ENCODE measurements at regions not wholly inside any gene's neighbourhood (a gene's known extent, or its start where the extent isn't known, plus 50 kb on each side); places are given as distances from the start of the nearest gene placed in this dataset.
A peak's percentile ranks its signal among the peaks of the same experiment; 100 is the strongest.

DNA sequence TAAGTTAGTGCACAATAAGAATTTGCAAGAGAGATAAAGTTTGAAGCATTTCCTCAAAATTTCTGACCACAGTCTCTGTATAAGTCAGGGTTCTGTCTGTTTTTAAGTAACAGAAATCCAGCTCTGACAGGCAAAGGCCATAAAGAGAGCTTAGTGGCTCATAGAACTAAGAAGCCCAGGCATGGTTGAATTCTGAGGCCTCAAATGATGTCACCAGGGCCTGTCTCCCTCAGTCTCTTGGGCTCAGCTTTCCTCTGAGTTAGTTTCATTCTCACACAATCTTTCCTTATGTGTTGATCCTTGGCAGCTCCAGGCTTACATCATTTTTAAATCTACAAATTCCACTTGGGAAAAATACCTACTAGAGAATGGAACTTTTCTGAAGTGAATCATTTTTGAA, 173.4 kb upstream of the ATP2B1 start:
- DNase-seq (ENCODE audit: low read depth) = peak; percentile 44
- H3K4me3 ChIP-seq (replicated peaks; ENCODE audit: low read depth, low read length) = no peak overlapping the region
- TF ChIP-seq, protein P1, sequence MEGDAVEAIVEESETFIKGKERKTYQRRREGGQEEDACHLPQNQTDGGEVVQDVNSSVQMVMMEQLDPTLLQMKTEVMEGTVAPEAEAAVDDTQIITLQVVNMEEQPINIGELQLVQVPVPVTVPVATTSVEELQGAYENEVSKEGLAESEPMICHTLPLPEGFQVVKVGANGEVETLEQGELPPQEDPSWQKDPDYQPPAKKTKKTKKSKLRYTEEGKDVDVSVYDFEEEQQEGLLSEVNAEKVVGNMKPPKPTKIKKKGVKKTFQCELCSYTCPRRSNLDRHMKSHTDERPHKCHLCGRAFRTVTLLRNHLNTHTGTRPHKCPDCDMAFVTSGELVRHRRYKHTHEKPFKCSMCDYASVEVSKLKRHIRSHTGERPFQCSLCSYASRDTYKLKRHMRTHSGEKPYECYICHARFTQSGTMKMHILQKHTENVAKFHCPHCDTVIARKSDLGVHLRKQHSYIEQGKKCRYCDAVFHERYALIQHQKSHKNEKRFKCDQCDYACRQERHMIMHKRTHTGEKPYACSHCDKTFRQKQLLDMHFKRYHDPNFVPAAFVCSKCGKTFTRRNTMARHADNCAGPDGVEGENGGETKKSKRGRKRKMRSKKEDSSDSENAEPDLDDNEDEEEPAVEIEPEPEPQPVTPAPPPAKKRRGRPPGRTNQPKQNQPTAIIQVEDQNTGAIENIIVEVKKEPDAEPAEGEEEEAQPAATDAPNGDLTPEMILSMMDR (IDR thresholded peaks at IDR 0.05; ENCODE audit: low read length, missing control alignments) = no peak

DNA sequence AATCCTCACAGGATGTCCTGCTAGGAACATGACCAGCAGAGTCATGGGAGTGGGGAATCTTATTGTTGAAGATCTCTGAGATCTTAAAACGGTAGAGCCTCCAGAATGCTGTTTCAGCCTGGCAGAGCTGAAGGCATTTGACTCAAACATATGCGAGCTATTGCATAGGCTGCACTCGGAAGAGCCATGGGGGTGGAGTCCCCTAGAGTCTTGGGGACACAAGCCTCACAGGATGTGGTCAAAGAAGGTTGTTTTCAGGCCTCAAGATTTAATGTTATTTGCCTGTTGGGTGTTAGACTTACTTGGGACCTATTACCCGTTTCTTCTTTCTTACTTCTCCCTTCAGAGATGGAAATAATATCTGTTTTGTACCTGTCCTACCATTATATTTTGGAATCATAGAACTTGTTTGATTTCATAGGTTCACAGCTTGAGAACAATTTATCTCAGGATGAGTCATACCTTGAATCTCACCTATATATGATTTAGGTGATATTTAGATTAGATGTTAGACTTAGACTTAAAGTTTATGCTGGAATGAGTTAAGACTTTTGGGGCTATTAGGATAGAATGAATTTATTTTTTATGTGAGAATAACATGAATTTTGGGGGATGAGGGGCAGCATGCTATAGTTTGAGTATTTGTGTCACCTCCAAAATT, 172.2 kb upstream of the ATP2B1 start:
- H3K4me3 ChIP-seq (replicated peaks; ENCODE audit: low read depth, low read length) = no peak overlapping the region
- DNase-seq (ENCODE audit: low read depth) = no peak
- TF ChIP-seq, protein P1 (IDR thresholded peaks at IDR 0.05; ENCODE audit: low read length, missing control alignments) = no peak

DNA sequence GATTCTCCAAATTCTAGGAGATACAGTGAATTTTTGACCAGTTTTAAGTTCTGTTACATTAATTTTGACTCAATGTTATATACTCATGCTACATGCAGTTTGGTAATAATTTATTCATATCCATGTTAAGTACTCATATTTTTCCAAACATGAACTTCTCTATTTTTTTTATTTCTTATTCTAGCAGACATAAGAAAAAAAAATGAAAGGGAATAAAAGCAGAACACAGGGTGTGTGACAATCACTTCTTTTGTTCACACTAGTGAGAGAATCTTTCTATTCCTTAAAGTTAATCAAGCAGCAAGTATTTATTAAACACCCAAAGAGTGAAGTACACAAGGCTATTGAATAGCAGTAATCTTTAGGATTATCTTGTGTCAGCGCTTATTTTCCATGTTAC, 171.1 kb upstream of the ATP2B1 start:
- no peak for DNase-seq (ENCODE audit: low read depth)
- H3K4me3 ChIP-seq (replicated peaks; ENCODE audit: low read depth, low read length) = no peak overlapping the region
- TF ChIP-seq, protein P1 (IDR thresholded peaks at IDR 0.05; ENCODE audit: low read length, missing control alignments) = no peak

DNA sequence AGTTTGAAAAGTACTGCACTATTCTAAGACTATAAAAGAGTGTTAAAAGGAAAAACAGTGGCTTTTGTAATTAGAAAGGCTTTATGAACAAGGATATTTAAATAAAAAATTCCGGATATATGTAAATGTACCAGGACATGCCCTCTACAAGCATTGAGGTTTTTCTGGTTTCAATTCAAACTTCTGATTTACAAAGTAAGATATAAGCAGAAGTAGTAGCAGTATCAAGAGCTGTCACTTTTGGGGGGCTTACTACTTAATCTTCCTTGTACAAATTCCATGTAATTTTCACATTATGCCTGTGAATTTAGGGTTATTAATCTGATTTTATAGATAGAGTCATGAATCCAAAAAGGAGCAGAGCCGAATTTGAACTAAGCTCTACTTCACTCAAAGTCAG, 170.3 kb upstream of the ATP2B1 start:
- H3K4me3 ChIP-seq (replicated peaks; ENCODE audit: low read depth, low read length) = no peak overlapping the region
- TF ChIP-seq, protein P1 (IDR thresholded peaks at IDR 0.05; ENCODE audit: low read length, missing control alignments) = no peak
- no peak for DNase-seq (ENCODE audit: low read depth)

DNA sequence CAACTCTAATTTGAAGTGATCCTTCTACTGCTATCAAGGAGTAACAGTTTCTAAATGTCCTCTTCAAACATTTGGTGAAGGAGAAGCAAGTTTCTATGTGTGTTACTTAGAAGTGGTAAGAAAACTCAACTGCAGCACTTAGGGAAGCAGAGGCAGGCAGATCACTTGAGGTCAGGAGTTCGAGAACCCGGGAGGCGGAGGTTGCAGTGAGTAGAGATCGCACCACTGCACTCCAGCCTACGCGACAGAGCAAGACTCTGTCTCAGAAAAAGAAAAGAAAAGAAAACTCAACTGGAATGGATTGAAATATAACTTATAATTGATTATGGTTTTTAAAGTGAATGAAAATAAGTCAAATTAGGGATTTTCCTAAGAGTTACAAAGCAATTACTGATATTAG, 169.7 kb upstream of the ATP2B1 start:
- no peak for DNase-seq (ENCODE audit: low read depth)
- TF ChIP-seq, protein P1 (IDR thresholded peaks at IDR 0.05; ENCODE audit: low read length, missing control alignments) = no peak
- H3K4me3 ChIP-seq (replicated peaks; ENCODE audit: low read depth, low read length) = no peak overlapping the region

DNA sequence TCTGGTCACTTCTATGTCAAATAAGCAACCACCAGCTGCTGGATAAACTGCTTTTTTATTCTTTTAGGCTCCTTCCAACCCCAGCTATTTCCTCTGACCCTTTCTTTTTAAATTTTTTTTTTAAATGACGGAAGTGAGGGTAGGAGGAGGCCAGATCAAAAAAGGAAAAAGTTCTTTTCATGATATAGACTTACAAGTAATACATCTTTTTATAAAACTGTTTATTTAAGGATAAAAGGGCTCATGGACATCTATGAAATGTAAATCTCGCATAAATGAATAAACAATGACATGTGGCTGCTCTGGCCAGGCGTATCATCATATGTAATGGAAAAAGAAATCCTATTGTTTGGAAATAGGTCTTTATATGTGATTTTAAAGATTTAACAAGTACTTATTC, 169.0 kb upstream of the ATP2B1 start:
- TF ChIP-seq, protein P1 (IDR thresholded peaks at IDR 0.05; ENCODE audit: low read length, missing control alignments) = no peak
- no peak for DNase-seq (ENCODE audit: low read depth)
- no peak overlapping the region for H3K4me3 ChIP-seq (replicated peaks; ENCODE audit: low read depth, low read length)

DNA sequence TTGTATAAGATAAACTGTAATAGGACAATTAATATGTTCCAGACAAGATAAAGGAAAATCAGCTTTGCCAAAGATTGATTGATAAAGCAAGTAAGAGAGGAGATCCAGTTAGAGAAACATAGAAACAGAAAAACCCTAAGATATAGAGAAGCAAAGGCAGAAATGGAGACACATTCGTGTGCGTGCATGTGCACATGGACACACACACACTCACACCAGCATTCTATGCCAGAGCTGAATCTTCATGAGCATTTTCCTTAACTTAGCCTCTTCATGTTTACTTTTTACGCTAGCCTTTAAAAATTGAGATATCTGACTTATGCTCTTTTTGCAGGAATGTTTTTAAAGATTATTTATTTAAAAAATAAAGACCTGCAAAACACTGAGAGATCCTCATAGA, 168.5 kb upstream of the ATP2B1 start:
- no peak overlapping the region for H3K4me3 ChIP-seq (replicated peaks; ENCODE audit: low read depth, low read length)
- DNase-seq (ENCODE audit: low read depth) = no peak
- TF ChIP-seq, protein P1 (IDR thresholded peaks at IDR 0.05; ENCODE audit: low read length, missing control alignments) = no peak
